ENCODE measurements at regions not wholly inside any gene's neighbourhood (a gene's known extent, or its start where the extent isn't known, plus 50 kb on each side); places are given as distances from the start of the nearest gene placed in this dataset.

DNA sequence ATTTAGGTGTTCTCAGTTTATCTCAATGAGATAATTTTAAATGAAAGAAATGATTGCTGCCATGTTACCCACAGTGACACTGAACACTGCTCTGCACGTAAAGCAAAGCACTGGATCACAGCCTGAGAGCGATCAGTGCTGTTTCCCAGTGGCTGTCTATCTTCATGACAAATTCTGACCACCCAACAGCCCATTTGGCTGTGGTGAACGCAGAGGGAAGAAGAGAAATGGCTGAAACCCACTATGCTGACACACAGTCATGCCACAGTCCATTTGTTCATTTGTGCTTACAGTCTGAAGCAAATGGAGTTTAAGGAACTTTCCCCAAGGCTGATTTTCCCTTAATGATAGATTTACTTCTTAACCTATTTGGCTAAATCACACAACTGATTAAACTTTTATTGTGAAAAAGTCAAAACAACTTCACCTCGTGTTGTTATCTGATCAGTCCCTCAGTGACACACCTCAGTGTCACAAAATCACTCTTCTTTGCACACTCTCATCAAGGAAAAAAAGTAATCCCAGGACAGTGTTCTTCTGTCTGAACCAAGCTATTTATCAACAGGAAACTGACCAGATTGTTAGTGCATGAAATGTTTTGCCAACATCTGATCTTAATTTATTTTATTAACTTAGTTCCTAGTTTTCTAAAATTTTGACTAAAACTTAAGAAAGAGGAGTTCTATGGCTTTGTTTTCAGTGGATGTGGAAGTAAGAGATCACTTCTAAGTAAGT is 225.1 kb downstream of the TBX18 start:
- no peaks in the 10 kb centered on the region for H3K36me3 Mint-ChIP-seq (ENCODE audit: insufficient read depth, unreplicated experiment)
- intact Hi-C loops (cut with micrococcal nuclease; ENCODE audit: unreplicated experiment): no loop called here
- H3K4me3 ChIP-seq (ENCODE audit: low read depth, low read length): no peak overlapping the region
- POLR2A ChIA-PET: no interaction called here
- peaks cover 6% of the 10 kb centered on the region for H3K4me1 Mint-ChIP-seq (ENCODE audit: low read depth, unreplicated experiment)
- no peaks in the 10 kb centered on the region for H3K27me3 Mint-ChIP-seq (ENCODE audit: insufficient read depth, unreplicated experiment)
- no peak for DNase-seq
- H3K9me3 ChIP-seq: no peaks in the 10 kb centered on the region
- CTCF ChIA-PET: no interaction called here
- no TSS peak for BruUV-seq (replicated peaks)
- H3K36me3 ChIP-seq (ENCODE audit: control insufficient read depth, insufficient read depth, low read length): no peaks in the 10 kb centered on the region
- H3K4me1 ChIP-seq: no peaks in the 10 kb centered on the region
- no peak overlapping the region for H3K27ac Mint-ChIP-seq (ENCODE audit: unreplicated experiment)
- H3K9me3 Mint-ChIP-seq (ENCODE audit: unreplicated experiment): peaks cover 24% of the 10 kb centered on the region
- no peaks in the 10 kb centered on the region for H3K27me3 ChIP-seq (replicated peaks; ENCODE audit: control insufficient read depth, insufficient read depth, low read length)
- H3K4me3 Mint-ChIP-seq (ENCODE audit: unreplicated experiment): no peak overlapping the region
- TF ChIP-seq, protein P1, sequence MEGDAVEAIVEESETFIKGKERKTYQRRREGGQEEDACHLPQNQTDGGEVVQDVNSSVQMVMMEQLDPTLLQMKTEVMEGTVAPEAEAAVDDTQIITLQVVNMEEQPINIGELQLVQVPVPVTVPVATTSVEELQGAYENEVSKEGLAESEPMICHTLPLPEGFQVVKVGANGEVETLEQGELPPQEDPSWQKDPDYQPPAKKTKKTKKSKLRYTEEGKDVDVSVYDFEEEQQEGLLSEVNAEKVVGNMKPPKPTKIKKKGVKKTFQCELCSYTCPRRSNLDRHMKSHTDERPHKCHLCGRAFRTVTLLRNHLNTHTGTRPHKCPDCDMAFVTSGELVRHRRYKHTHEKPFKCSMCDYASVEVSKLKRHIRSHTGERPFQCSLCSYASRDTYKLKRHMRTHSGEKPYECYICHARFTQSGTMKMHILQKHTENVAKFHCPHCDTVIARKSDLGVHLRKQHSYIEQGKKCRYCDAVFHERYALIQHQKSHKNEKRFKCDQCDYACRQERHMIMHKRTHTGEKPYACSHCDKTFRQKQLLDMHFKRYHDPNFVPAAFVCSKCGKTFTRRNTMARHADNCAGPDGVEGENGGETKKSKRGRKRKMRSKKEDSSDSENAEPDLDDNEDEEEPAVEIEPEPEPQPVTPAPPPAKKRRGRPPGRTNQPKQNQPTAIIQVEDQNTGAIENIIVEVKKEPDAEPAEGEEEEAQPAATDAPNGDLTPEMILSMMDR (IDR thresholded peaks at IDR 0.05; ENCODE audit: insufficient read depth in 1 of 2, low read depth in 1 of 2, low read length in 1 of 2, severe bottlenecking in 1 of 2, unreplicated experiment in 1 of 2): no peak

DNA sequence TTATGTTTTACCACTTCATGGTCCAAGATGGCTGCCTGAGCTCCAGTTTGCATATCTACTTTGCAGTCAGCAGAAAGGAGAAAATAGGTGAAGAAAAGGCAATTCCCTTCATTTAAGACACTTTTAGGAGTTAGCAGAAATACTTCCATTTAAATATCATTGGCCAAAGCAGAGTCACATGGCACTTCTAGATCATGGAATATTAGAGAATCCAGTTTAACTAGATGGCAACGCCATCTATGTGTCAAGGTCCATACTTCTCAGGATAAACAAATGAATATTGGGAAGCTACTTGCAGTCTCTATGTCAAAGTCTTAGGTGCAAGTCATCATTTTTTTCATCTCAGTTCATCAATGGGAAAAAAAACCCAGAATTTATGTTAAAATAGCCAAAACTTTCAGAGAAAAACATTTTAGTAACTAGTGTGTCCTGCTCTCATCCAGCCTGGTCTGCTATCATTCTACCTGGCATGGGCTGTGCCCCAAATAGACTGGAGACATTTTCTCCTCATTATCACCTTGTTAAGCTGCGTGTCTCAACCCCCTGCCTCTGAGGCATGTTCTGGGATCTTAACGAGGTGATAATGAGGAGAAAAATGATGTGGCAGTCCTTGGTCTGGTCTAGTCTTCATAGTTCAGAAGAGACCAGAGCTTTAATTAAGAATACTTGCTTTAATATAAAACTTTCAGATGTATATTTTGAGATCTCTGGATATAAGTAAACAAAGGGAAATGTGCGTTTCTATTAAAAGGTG is 227.3 kb downstream of the TBX18 start:
- H3K27ac Mint-ChIP-seq (ENCODE audit: unreplicated experiment): no peak overlapping the region
- POLR2A ChIA-PET: no interaction called here
- TF ChIP-seq, protein P1 (IDR thresholded peaks at IDR 0.05; ENCODE audit: insufficient read depth in 1 of 2, low read depth in 1 of 2, low read length in 1 of 2, severe bottlenecking in 1 of 2, unreplicated experiment in 1 of 2): no peak
- Histone ChIP-seq H3K27me3 (replicated peaks; ENCODE audit: control insufficient read depth, insufficient read depth, low read length) (no peaks in the 10 kb centered on the region), H3K36me3 (ENCODE audit: control insufficient read depth, insufficient read depth, low read length) (no peaks in the 10 kb centered on the region), H3K4me1 (no peaks in the 10 kb centered on the region), H3K9me3 (no peaks in the 10 kb centered on the region), H3K4me3 (ENCODE audit: low read depth, low read length) (no peak overlapping the region)
- peaks cover 6% of the 10 kb centered on the region for H3K9me3 Mint-ChIP-seq (ENCODE audit: unreplicated experiment)
- CTCF ChIA-PET: interaction anchor here (0.6 kb wide), 1 partner anchor 142 kb away, joined by 3 read pairs; no protein-coding TSS in a partner anchor
- no peaks in the 10 kb centered on the region for H3K36me3 Mint-ChIP-seq (ENCODE audit: insufficient read depth, unreplicated experiment)
- no peak for DNase-seq
- intact Hi-C loops (cut with micrococcal nuclease; ENCODE audit: unreplicated experiment): loop anchor here (1.0 kb wide), 1 partner anchor 109 kb away; no protein-coding TSS in a partner anchor
- no TSS peak for BruUV-seq (replicated peaks)
- no peaks in the 10 kb centered on the region for H3K27me3 Mint-ChIP-seq (ENCODE audit: insufficient read depth, unreplicated experiment)
- H3K4me3 Mint-ChIP-seq (ENCODE audit: unreplicated experiment): no peak overlapping the region
- H3K4me1 Mint-ChIP-seq (ENCODE audit: low read depth, unreplicated experiment): peaks cover 6% of the 10 kb centered on the region

GRCh38 chr6:84528201-84528600 is 236.2 kb downstream of the TBX18 start:
- TF ChIP-seq, protein P1 (IDR thresholded peaks at IDR 0.05; ENCODE audit: insufficient read depth in 1 of 2, low read depth in 1 of 2, low read length in 1 of 2, severe bottlenecking in 1 of 2, unreplicated experiment in 1 of 2): no peak
- peaks cover 11% of the 10 kb centered on the region; the same call in 1 of the 2 replicates for H3K4me1 ChIP-seq
- no peaks in the 10 kb centered on the region for H3K27me3 Mint-ChIP-seq (ENCODE audit: insufficient read depth, unreplicated experiment)
- H3K36me3 Mint-ChIP-seq (ENCODE audit: insufficient read depth, unreplicated experiment): no peaks in the 10 kb centered on the region
- H3K9me3 ChIP-seq: no peaks in the 10 kb centered on the region
- peaks cover 7% of the 10 kb centered on the region for H3K9me3 Mint-ChIP-seq (ENCODE audit: unreplicated experiment)
- H3K4me1 Mint-ChIP-seq (ENCODE audit: low read depth, unreplicated experiment): peaks cover under 1% of the 10 kb centered on the region
- no peak overlapping the region for H3K4me3 Mint-ChIP-seq (ENCODE audit: unreplicated experiment)
- intact Hi-C loops (cut with micrococcal nuclease; ENCODE audit: unreplicated experiment): no loop called here
- CTCF ChIA-PET: no interaction called here
- POLR2A ChIA-PET: no interaction called here
- no peak overlapping the region for H3K4me3 ChIP-seq (ENCODE audit: low read depth, low read length)
- no peaks in the 10 kb centered on the region for H3K27me3 ChIP-seq (replicated peaks; ENCODE audit: control insufficient read depth, insufficient read depth, low read length)
- no TSS peak for BruUV-seq (replicated peaks)
- no peak for DNase-seq
- no peaks in the 10 kb centered on the region for H3K36me3 ChIP-seq (ENCODE audit: control insufficient read depth, insufficient read depth, low read length)
- no peak overlapping the region for H3K27ac Mint-ChIP-seq (ENCODE audit: unreplicated experiment)

Measured in Caco-2 (cell line).